ENCODE measurements at regions not wholly inside any gene's neighbourhood (a gene's known extent, or its start where the extent isn't known, plus 50 kb on each side); places are given as distances from the start of the nearest gene placed in this dataset.

- intact Hi-C loops (cut with DNase I): no loop called here
- Histone ChIP-seq H3K9me3 (replicated peaks in 1 of 3) (no peaks in the 10 kb centered on the region), H3K4me1 (replicated peaks in 1 of 2) (peaks cover 7 to 14% of the 10 kb centered on the region in 2 donors), H3K4me3 (no peak overlapping the region), H3K27ac (peak overlapping the region in 1 of 5 donors; percentile 70), H3K27me3 (peaks cover 50% of the 10 kb centered on the region), H3K36me3 (replicated peaks in 1 of 2) (no peaks in the 10 kb centered on the region)
- TF ChIP-seq POLR2A (IDR thresholded peaks at IDR 0.05): no peak
- TF ChIP-seq, protein P1, sequence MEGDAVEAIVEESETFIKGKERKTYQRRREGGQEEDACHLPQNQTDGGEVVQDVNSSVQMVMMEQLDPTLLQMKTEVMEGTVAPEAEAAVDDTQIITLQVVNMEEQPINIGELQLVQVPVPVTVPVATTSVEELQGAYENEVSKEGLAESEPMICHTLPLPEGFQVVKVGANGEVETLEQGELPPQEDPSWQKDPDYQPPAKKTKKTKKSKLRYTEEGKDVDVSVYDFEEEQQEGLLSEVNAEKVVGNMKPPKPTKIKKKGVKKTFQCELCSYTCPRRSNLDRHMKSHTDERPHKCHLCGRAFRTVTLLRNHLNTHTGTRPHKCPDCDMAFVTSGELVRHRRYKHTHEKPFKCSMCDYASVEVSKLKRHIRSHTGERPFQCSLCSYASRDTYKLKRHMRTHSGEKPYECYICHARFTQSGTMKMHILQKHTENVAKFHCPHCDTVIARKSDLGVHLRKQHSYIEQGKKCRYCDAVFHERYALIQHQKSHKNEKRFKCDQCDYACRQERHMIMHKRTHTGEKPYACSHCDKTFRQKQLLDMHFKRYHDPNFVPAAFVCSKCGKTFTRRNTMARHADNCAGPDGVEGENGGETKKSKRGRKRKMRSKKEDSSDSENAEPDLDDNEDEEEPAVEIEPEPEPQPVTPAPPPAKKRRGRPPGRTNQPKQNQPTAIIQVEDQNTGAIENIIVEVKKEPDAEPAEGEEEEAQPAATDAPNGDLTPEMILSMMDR (IDR thresholded peaks at IDR 0.05): no peak
- DNase-seq: peak in 1 of 7 donors; percentile 55
- WGBS, 4 donors: 41 to 55% (median 51%) methylated on average over 25 of the region's 25 CpGs
These were observed 56.2 kb upstream of the TMEM33 start for GRCh38 chr4:41878991-41879491.

- Histone ChIP-seq H3K4me3 (no peak overlapping the region), H3K9me3 (replicated peaks in 1 of 3) (no peaks in the 10 kb centered on the region), H3K4me1 (replicated peaks in 1 of 2) (peaks cover 7 to 14% of the 10 kb centered on the region in 2 donors), H3K36me3 (replicated peaks in 1 of 2) (no peaks in the 10 kb centered on the region), H3K27ac (peak overlapping the region in 1 of 5 donors; percentile 70), H3K27me3 (peaks cover 55% of the 10 kb centered on the region)
- 48 to 58% (median 51%) methylated on average over 17 to 41 of the region's 41 CpGs for WGBS, 4 donors
- intact Hi-C loops (cut with DNase I): no loop called here
- peak in 1 of 7 donors; percentile 64 for DNase-seq
- TF ChIP-seq, protein P1 (IDR thresholded peaks at IDR 0.05): no peak
- no peak for TF ChIP-seq POLR2A (IDR thresholded peaks at IDR 0.05)
These were observed 56.9 kb upstream of the TMEM33 start for GRCh38 chr4:41878170-41878969.

- no peak for DNase-seq
- H3K9me3 ChIP-seq (replicated peaks in 1 of 3): no peaks in the 10 kb centered on the region
- TF ChIP-seq, protein P1 (IDR thresholded peaks at IDR 0.05): no peak
- TF ChIP-seq POLR2A (IDR thresholded peaks at IDR 0.05): no peak
- peak overlapping the region in 1 of 5 donors; percentile 70 for H3K27ac ChIP-seq
- intact Hi-C loops (cut with DNase I): no loop called here
- peaks cover 7 to 13% of the 10 kb centered on the region in 2 donors for H3K4me1 ChIP-seq (replicated peaks in 1 of 2)
- H3K27me3 ChIP-seq: peaks cover 58% of the 10 kb centered on the region
- no peak overlapping the region for H3K4me3 ChIP-seq
- no peaks in the 10 kb centered on the region for H3K36me3 ChIP-seq (replicated peaks in 1 of 2)
- 79 to 91% (median 82%) methylated on average over 5 to 7 of the region's 7 CpGs for WGBS, 4 donors
These were observed 58.0 kb upstream of the TMEM33 start for GRCh38 chr4:41877020-41877796.

DNA sequence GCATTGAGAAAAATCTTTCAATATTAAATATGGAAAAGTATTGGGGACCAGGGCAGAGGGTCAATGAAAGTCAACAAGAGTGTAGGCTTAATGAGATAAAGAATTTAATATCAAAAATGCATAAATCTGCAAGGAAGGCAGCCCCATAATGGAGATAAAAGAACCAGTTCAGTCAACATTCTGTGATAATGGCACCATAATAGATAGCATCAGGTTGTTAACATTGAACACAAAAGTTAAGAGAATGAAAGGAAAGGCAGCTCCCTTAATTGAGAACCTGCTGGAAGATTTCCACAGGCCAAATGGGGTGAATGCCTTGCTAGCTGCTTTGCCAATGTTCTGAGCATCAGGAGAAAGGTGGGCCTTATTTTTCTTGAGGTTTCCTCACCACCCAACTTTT, 60.4 kb upstream of the TMEM33 start:
- Histone ChIP-seq H3K4me3 (no peak overlapping the region), H3K27me3 (peaks cover 35% of the 10 kb centered on the region), H3K27ac (no peak overlapping the region), H3K4me1 (replicated peaks in 1 of 2) (no peaks in the 10 kb centered on the region), H3K9me3 (replicated peaks in 1 of 3) (no peaks in the 10 kb centered on the region), H3K36me3 (replicated peaks in 1 of 2) (no peaks in the 10 kb centered on the region)
- DNase-seq: no peak
- intact Hi-C loops (cut with DNase I): no loop called here
- TF ChIP-seq, protein P1 (IDR thresholded peaks at IDR 0.05): no peak
- no peak for TF ChIP-seq POLR2A (IDR thresholded peaks at IDR 0.05)
